Sigmoid colon (tissue), 6 donors: ENCODE measurements at regions not wholly inside any gene's neighbourhood (a gene's known extent, or its start where the extent isn't known, plus 50 kb on each side); places are given as distances from the start of the nearest gene placed in this dataset.

ENCODE experiments used
- DNase-seq: peaks from one replicate; pipeline ENCODE4 v3.0.0-alpha.2; 2019
- H3K27ac ChIP-seq, 4 donors: fragments of 200-600 bp; sonication (generic); one replicate each; pipeline ENCODE4 v1.5.1; 2016 to 2019; ENCODE audit warnings: mild to moderate bottlenecking in 1 of 4
- H3K27me3 ChIP-seq, 3 donors: fragments of 200-600 bp; sonication (generic); one replicate each; pipeline ENCODE4 v1.5.1; 2019; ENCODE audit warnings: mild to moderate bottlenecking in 1 of 3
- H3K36me3 ChIP-seq, 4 donors: fragments of 200-600 bp; sonication (generic); one replicate each; pipeline ENCODE4 v1.5.1; 2016 to 2019
- H3K4me1 ChIP-seq, 4 donors: fragments of 200-600 bp; sonication (generic); one replicate each; pipeline ENCODE4 v1.5.1; 2017 to 2019
- H3K4me3 ChIP-seq, 4 donors: fragments of 200-600 bp; sonication (generic); one replicate each; pipeline ENCODE4 v1.5.1; 2017 to 2019; ENCODE audit warnings: mild to moderate bottlenecking in 2 of 4, moderate library complexity in 1 of 4
- H3K9me3 ChIP-seq, 4 donors: fragments of 200-600 bp in 3 of 4; sonication (generic) in 3 of 4; one replicate each; pipeline versions ENCODE4 v1.5.1 to v1.6.1; 2013 to 2019
- EP300 ChIP-seq, 4 donors: sonication (generic); formaldehyde crosslinking; IDR thresholded peaks; one replicate each; pipeline ENCODE4 v1.6.1; 2017; ENCODE audit warnings: antibody characterized with exemption in 4 of 4
- POLR2A ChIP-seq, 2 donors: fragments of 450-650 bp; IDR thresholded peaks; one replicate each; pipeline ENCODE4 v1.6.1; 2016; ENCODE audit warnings: antibody characterized with exemption in 2 of 2, mild to moderate bottlenecking in 2 of 2, moderate library complexity in 2 of 2
- POLR2AphosphoS5 ChIP-seq, 4 donors: sonication (generic); formaldehyde crosslinking; IDR thresholded peaks; one replicate each; pipeline ENCODE4 v1.6.1; 2017; ENCODE audit warnings: antibody characterized with exemption in 4 of 4
- WGBS, 2 donors: extraction: QIAGEN DNeasy Blood & Tissue Kit; methylation state at CpG; one replicate each; pipeline ENCODE4 v1.1.7; 2013; 5-methylcytosine and 5-hydroxymethylcytosine counted together
- intact Hi-C: fragments of 100-400 bp; cut with DNase I; formaldehyde crosslinking; loops from one replicate; pipeline ENCODE4 v1.15.1; 2023
- TF ChIP-seq, protein P1 (sequence below), 4 experiments: fragments of 450-650 bp in 3 of 4; fragments of 200-600 bp in 1 of 4; IDR thresholded peaks; one replicate each; pipeline ENCODE4 v1.5.1; 2016 to 2019; ENCODE audit warnings: antibody characterized with exemption in 4 of 4, mild to moderate bottlenecking in 3 of 4, moderate library complexity in 2 of 4
- donor health status: healthy with polysubstance abuse.
- donor health status: healthy.

DNA sequence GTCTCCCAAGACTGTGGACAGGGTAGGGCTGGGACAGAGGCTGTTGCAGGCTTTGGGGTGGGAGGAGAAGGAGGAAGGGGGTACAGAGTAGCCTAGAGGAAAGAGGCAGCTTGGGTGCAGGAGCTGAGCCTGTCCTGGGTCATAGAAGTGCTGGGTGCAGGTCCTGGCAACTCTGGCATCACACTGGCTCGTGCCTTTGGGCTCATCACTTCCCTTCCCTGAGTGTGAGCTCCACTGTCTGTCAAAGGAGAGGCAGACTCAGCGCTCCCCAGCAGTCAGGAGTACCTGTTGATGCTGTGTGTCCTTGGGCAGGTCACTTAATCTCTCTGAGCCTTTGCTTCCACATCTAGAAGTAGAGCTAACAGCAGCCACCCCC is 157.1 kb downstream of the PTPRU start:
- H3K9me3 ChIP-seq = no peaks in the 10 kb centered on the region
- H3K4me3 ChIP-seq = no peak overlapping the region
- H3K4me1 ChIP-seq = no peaks in the 10 kb centered on the region
- H3K27ac ChIP-seq = no peak overlapping the region
- H3K36me3 ChIP-seq = no peaks in the 10 kb centered on the region
- TF ChIP-seq POLR2A (IDR thresholded peaks at IDR 0.05) (no peak), POLR2AphosphoS5 (IDR thresholded peaks at IDR 0.05) (no peak), EP300 (IDR thresholded peaks at IDR 0.05) (no peak)
- TF ChIP-seq, protein P1, sequence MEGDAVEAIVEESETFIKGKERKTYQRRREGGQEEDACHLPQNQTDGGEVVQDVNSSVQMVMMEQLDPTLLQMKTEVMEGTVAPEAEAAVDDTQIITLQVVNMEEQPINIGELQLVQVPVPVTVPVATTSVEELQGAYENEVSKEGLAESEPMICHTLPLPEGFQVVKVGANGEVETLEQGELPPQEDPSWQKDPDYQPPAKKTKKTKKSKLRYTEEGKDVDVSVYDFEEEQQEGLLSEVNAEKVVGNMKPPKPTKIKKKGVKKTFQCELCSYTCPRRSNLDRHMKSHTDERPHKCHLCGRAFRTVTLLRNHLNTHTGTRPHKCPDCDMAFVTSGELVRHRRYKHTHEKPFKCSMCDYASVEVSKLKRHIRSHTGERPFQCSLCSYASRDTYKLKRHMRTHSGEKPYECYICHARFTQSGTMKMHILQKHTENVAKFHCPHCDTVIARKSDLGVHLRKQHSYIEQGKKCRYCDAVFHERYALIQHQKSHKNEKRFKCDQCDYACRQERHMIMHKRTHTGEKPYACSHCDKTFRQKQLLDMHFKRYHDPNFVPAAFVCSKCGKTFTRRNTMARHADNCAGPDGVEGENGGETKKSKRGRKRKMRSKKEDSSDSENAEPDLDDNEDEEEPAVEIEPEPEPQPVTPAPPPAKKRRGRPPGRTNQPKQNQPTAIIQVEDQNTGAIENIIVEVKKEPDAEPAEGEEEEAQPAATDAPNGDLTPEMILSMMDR (IDR thresholded peaks at IDR 0.05) = no peak
- no peak for DNase-seq
- H3K27me3 ChIP-seq = peaks cover 0 to 24% (median 0%) of the 10 kb centered on the region in 3 donors
- 33 to 72% methylated on average over 2 of the region's 2 CpGs for WGBS, 2 donors
- intact Hi-C loops = no loop called here

DNA sequence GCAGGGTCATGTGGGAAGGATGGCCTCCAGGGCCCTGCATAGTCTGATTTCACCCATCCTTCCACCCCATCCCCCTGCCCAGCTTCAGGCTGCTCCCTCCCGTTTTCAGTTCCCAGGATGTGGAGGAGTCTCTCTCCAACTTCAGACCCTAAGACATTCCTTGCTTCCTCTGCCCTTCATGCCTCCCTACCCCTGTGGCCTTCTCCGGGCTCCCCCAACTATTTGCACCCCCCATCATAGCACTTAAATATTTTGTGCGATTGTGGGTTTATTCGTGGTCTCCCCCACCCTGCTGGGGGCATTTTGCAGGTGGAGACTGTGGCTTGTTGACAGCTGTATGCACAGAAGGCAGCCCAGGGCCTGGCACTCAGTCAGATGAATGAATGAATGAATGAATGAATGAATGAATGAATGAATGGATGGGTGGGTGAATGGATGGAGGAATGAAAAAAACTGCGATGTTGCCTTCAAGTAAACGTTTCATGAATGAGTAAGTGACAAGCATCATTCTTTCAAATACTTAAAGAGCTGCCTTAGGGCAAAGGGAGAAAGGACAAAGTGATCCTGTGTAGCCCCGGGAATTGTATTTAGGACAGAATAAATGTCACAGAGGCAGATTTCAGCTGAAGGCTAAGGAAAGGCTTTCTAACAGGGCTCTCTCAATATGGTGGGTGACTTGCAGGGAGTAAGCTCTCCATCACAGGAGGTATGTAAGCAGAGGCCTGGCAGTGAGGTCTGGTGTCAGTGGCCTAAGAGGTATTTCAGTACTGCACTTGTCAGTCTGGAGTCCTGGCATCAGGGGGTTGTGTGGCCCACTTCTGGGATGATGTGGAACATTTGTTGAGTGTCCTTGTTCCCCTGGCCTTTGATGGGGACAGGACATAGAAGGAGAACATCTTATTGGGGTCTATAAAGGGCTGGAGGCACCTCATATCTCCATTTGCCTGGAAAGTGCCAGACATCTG is 156.4 kb downstream of the PTPRU start:
- intact Hi-C loops = no loop called here
- H3K27me3 ChIP-seq = peaks cover 0 to 24% (median 0%) of the 10 kb centered on the region in 3 donors
- no peak overlapping the region for H3K4me3 ChIP-seq

DNA sequence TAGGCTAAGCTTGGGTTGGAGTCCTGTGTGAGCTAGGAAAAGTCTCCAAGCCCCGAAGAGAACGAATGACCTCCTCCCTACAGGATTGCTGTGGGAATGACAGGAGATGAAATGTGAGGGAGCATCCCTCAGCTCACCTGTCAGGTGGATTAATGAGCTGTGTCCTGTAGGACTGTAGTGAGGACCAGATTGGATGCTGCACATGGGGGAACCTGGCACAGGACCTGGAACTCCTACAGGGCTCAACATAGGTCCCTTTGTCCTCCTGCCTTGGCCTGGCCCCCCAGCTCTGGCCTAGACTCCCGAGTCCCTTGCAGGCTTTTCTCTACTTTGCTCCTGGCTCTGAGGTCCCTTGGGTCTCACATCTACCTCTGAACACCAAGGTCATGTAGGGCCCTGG is 155.7 kb downstream of the PTPRU start:
- intact Hi-C loops = no loop called here
- TF ChIP-seq POLR2A (IDR thresholded peaks at IDR 0.05) (no peak), EP300 (IDR thresholded peaks at IDR 0.05) (no peak), POLR2AphosphoS5 (IDR thresholded peaks at IDR 0.05) (no peak)
- TF ChIP-seq, protein P1 (IDR thresholded peaks at IDR 0.05) = no peak
- Histone ChIP-seq H3K27ac (no peak overlapping the region), H3K27me3 (peaks cover 0 to 24% (median 0%) of the 10 kb centered on the region in 3 donors), H3K9me3 (no peaks in the 10 kb centered on the region), H3K4me1 (no peaks in the 10 kb centered on the region), H3K36me3 (no peaks in the 10 kb centered on the region), H3K4me3 (no peak overlapping the region)
- WGBS, 2 donors = 58 to 59% methylated on average over 3 of the region's 3 CpGs
- no peak for DNase-seq

More for the DNA sequence above, 156.4 kb downstream of the PTPRU start:
- Histone ChIP-seq H3K36me3 (no peaks in the 10 kb centered on the region), H3K4me1 (no peaks in the 10 kb centered on the region), H3K27ac (no peak overlapping the region), H3K9me3 (no peaks in the 10 kb centered on the region)
- DNase-seq = no peak
- TF ChIP-seq POLR2A (IDR thresholded peaks at IDR 0.05) (no peak), POLR2AphosphoS5 (IDR thresholded peaks at IDR 0.05) (no peak), EP300 (IDR thresholded peaks at IDR 0.05) (no peak)
- TF ChIP-seq, protein P1 (IDR thresholded peaks at IDR 0.05) = no peak
- WGBS, 2 donors = 60 to 63% methylated on average over 7 of the region's 7 CpGs

DNA sequence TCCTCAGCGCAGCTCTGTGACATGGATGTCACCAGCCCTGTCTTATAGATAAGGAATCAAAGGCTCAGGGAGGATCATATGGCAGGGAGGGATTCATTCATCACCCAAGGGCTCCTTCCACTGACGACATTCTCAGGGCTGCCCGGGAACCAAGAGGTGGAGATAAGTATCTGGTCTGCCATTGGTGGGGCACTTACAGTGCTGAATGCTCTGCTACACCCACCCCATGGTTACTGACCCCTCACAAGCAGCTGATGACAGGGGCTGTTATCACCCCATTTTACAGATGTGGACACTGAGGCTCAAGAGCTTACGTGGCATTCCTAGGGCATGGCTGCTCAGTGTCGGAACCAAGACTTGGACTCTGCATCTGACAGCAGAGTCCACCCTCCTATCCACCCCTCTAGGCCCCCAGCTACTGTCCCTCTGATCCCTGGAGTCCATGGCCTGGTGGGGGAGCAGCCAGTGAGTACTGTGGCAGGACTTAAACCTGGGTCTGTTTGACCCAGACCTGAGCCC is 155.1 kb downstream of the PTPRU start:
- Histone ChIP-seq H3K4me3 (no peak overlapping the region), H3K4me1 (no peaks in the 10 kb centered on the region), H3K9me3 (no peaks in the 10 kb centered on the region), H3K36me3 (no peaks in the 10 kb centered on the region), H3K27ac (no peak overlapping the region), H3K27me3 (peaks cover 0 to 26% (median 0%) of the 10 kb centered on the region in 3 donors)
- intact Hi-C loops = no loop called here
- DNase-seq = no peak
- TF ChIP-seq POLR2AphosphoS5 (IDR thresholded peaks at IDR 0.05) (no peak), EP300 (IDR thresholded peaks at IDR 0.05) (no peak), POLR2A (IDR thresholded peaks at IDR 0.05) (no peak)
- TF ChIP-seq, protein P1 (IDR thresholded peaks at IDR 0.05) = no peak
- 49 to 59% methylated on average over 5 of the region's 5 CpGs for WGBS, 2 donors
